ENCODE measurements at regions not wholly inside any gene's neighbourhood (a gene's known extent, or its start where the extent isn't known, plus 50 kb on each side); places are given as distances from the start of the nearest gene placed in this dataset.

DNA sequence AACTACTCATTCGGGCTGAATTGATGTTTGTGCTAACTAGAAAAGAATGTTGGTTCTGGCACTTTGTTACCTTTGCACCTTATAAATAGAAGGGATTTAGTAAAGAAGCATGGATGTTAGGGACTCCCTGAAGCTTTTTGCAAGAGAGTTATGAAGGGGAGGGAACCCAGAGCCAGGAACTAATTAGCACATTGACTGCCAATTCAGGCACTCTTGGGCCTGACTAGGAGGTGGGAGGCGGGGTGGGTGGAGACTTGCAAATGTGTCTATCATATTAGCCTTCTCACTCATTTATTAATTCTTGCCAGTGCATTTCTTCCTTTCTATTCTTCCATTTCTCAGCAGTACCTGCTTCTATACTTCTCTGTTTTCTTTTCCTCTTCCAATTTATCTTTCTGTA is 1022.4 kb downstream of the TMEM182 start:
- DNase-seq = no peak
- Histone ChIP-seq H3K4me3 (no peak overlapping the region), H3K4me1 (ENCODE audit: control insufficient read depth in 5 of 5, insufficient read depth in 5 of 5, low read length in 5 of 5) (peaks cover 0 to 17% (median under 1%) of the 10 kb centered on the region in 5 donors), H3K27me3 (ENCODE audit: control insufficient read depth in 3 of 3, insufficient read depth in 3 of 3, low read length in 2 of 3) (no peaks in the 10 kb centered on the region), H3K9ac (ENCODE audit: insufficient read depth in 1 of 2, low read length in 2 of 2) (no peak overlapping the region), H3K9me3 (ENCODE audit: control insufficient read depth in 4 of 4, insufficient read depth in 3 of 4, low read length in 3 of 4) (no peaks in the 10 kb centered on the region), H3K36me3 (ENCODE audit: control insufficient read depth in 4 of 4, insufficient read depth in 4 of 4, low read length in 4 of 4) (no peaks in the 10 kb centered on the region), H3K27ac (ENCODE audit: low read depth in 1 of 2, low read length in 1 of 2) (no peak overlapping the region)
- WGBS, 2 donors = 66 to 71% methylated on average over 2 of the region's 2 CpGs
- TF ChIP-seq, protein P1, sequence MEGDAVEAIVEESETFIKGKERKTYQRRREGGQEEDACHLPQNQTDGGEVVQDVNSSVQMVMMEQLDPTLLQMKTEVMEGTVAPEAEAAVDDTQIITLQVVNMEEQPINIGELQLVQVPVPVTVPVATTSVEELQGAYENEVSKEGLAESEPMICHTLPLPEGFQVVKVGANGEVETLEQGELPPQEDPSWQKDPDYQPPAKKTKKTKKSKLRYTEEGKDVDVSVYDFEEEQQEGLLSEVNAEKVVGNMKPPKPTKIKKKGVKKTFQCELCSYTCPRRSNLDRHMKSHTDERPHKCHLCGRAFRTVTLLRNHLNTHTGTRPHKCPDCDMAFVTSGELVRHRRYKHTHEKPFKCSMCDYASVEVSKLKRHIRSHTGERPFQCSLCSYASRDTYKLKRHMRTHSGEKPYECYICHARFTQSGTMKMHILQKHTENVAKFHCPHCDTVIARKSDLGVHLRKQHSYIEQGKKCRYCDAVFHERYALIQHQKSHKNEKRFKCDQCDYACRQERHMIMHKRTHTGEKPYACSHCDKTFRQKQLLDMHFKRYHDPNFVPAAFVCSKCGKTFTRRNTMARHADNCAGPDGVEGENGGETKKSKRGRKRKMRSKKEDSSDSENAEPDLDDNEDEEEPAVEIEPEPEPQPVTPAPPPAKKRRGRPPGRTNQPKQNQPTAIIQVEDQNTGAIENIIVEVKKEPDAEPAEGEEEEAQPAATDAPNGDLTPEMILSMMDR (IDR thresholded peaks at IDR 0.05; ENCODE audit: control extremely low read depth, extremely low read depth) = no peak
- no peak for ATAC-seq (ENCODE audit: insufficient read depth, low FRiP score)

- ATAC-seq (ENCODE audit: insufficient read depth, low FRiP score) (no peak), DNase-seq (no peak)
- no peak overlapping the region for H3K9ac ChIP-seq (ENCODE audit: insufficient read depth in 1 of 2, low read length in 2 of 2)
- TF ChIP-seq, protein P1 (IDR thresholded peaks at IDR 0.05; ENCODE audit: control extremely low read depth, extremely low read depth) = no peak
- no peaks in the 10 kb centered on the region for H3K27me3 ChIP-seq (ENCODE audit: control insufficient read depth in 3 of 3, insufficient read depth in 3 of 3, low read length in 2 of 3)
- no peak overlapping the region for H3K4me3 ChIP-seq
- no peaks in the 10 kb centered on the region for H3K9me3 ChIP-seq (ENCODE audit: control insufficient read depth in 4 of 4, insufficient read depth in 3 of 4, low read length in 3 of 4)
- H3K4me1 ChIP-seq (ENCODE audit: control insufficient read depth in 5 of 5, insufficient read depth in 5 of 5, low read length in 5 of 5) = peaks cover 0 to 28% (median 6%) of the 10 kb centered on the region in 5 donors
- H3K36me3 ChIP-seq (ENCODE audit: control insufficient read depth in 4 of 4, insufficient read depth in 4 of 4, low read length in 4 of 4) = no peaks in the 10 kb centered on the region
- no peak overlapping the region for H3K27ac ChIP-seq (ENCODE audit: low read depth in 1 of 2, low read length in 1 of 2)
- WGBS, 2 donors = 28 to 43% methylated on average over 1 of the region's 1 CpG
Observed at GRCh38 chr2:103785432-103785831, 1023.6 kb downstream of the TMEM182 start.

- no peak overlapping the region for H3K4me3 ChIP-seq
- no peak for DNase-seq
- no peaks in the 10 kb centered on the region for H3K27me3 ChIP-seq (ENCODE audit: control insufficient read depth in 3 of 3, insufficient read depth in 3 of 3, low read length in 2 of 3)
- no peak overlapping the region for H3K27ac ChIP-seq (ENCODE audit: low read depth in 1 of 2, low read length in 1 of 2)
- no peak overlapping the region for H3K9ac ChIP-seq (ENCODE audit: insufficient read depth in 1 of 2, low read length in 2 of 2)
- TF ChIP-seq, protein P1 (IDR thresholded peaks at IDR 0.05; ENCODE audit: control extremely low read depth, extremely low read depth) = no peak
- H3K9me3 ChIP-seq (ENCODE audit: control insufficient read depth in 4 of 4, insufficient read depth in 3 of 4, low read length in 3 of 4) = no peaks in the 10 kb centered on the region
- peaks cover 0 to 28% (median 6%) of the 10 kb centered on the region in 5 donors for H3K4me1 ChIP-seq (ENCODE audit: control insufficient read depth in 5 of 5, insufficient read depth in 5 of 5, low read length in 5 of 5)
- no peaks in the 10 kb centered on the region for H3K36me3 ChIP-seq (ENCODE audit: control insufficient read depth in 4 of 4, insufficient read depth in 4 of 4, low read length in 4 of 4)
- ATAC-seq (ENCODE audit: insufficient read depth, low FRiP score) = no peak
Observed at GRCh38 chr2:103785956-103786355, 1024.1 kb downstream of the TMEM182 start.

DNA sequence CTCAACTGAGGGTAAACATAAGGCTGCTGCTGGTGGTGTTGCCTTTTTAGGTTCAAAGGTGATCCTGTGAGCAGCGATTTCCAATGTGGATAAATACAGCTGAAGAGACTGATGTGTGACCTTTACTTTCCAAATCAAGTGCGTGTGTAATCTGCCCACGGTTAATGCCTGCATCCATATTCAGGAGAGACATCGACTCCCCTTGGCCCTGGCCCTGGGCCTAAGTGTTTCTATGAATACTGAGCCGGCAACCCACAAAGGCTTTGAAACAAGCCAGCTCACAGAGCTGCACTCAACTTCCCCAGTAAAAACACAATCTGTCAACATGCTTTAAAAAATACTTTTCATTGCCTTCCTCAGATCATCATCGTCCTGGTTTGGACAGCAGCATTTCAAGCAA is 1026.6 kb downstream of the TMEM182 start:
- H3K27ac ChIP-seq (ENCODE audit: low read depth in 1 of 2, low read length in 1 of 2) = no peak overlapping the region
- H3K36me3 ChIP-seq (ENCODE audit: control insufficient read depth in 4 of 4, insufficient read depth in 4 of 4, low read length in 4 of 4) = no peaks in the 10 kb centered on the region
- no peaks in the 10 kb centered on the region for H3K9me3 ChIP-seq (ENCODE audit: control insufficient read depth in 4 of 4, insufficient read depth in 3 of 4, low read length in 3 of 4)
- H3K4me1 ChIP-seq (ENCODE audit: control insufficient read depth in 5 of 5, insufficient read depth in 5 of 5, low read length in 5 of 5) = peaks cover 0 to 28% (median 6%) of the 10 kb centered on the region in 5 donors
- no peak overlapping the region for H3K9ac ChIP-seq (ENCODE audit: insufficient read depth in 1 of 2, low read length in 2 of 2)
- ATAC-seq (ENCODE audit: insufficient read depth, low FRiP score) (no peak), DNase-seq (peak in 2 of 3 donors; percentile 4 to 9)
- H3K4me3 ChIP-seq = no peak overlapping the region
- TF ChIP-seq, protein P1 (IDR thresholded peaks at IDR 0.05; ENCODE audit: control extremely low read depth, extremely low read depth) = no peak
- WGBS, 2 donors = 36 to 43% methylated on average over 6 of the region's 6 CpGs
- H3K27me3 ChIP-seq (ENCODE audit: control insufficient read depth in 3 of 3, insufficient read depth in 3 of 3, low read length in 2 of 3) = no peaks in the 10 kb centered on the region
